DMS153 treated with DMSO at 0.1 percent for 48 hours (cell line): ENCODE measurements at regions not wholly inside any gene's neighbourhood (a gene's known extent, or its start where the extent isn't known, plus 50 kb on each side); places are given as distances from the start of the nearest gene placed in this dataset.

Experiments
- DNase-seq: peaks from one replicate; lab custom pipeline; 2025; ENCODE audit not compliant: unreplicated experiment; lab: John Stamatoyannopoulos, UW

GRCh38 chr5:122718611-122719010, 56.3 kb upstream of the SNX2 start:
- no peak for DNase-seq

DNA sequence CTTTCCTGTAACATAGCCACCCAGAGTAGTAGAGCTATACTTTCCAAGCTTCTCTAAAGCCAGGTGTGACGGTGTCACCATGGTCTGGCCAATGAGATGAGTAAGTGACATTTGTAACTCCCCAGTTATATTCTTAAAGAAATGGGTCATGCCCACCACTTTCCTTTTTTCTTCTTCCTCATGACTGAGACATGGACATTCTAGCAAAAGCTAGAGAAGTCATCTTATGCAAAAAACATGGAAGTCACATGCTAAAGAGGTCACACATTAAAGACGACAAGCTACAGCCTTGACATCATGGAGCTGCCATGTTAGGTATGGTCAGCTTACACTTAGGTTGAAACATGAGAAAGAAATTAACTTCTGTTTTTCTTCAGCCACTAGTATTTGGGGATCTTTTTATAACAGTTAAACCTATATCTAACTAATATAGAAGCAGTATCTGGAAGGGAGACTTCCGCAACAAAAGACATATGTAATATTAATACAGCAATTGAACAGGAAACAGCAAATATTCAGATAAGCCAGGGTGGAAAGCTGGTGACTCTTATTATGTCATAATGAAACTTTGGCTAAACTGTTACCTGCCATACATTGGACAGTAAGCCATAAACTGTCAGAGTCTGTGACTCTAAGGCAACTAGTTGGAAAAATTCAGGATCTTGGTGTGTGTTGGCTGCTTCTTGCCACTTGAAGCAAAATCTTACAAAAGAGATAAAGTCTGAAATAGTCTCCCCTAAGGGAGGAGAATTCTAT, 54.7 kb upstream of the SNX2 start:
- no peak for DNase-seq

GRCh38 chr5:122721127-122721526, 53.8 kb upstream of the SNX2 start:
- no peak for DNase-seq

DNA sequence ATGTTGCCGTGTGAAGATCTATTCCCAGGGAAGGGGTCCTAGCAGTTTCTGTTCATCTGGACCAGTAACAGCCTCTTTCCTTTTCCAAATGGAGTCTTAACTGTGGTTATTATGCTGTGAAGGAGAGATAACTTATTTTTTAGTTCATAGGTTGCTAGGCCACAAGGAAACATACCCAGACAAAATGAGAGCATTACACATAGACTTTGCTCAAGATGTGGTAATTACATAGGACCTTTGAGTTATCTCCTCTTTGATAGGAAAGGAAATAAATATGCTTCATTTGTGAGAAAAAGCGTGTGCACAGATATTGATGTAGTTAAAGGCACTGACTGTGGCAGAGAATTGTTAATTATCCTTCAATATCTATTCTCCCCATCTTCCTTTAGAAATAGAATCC, 52.5 kb upstream of the SNX2 start:
- DNase-seq: no peak

DNA sequence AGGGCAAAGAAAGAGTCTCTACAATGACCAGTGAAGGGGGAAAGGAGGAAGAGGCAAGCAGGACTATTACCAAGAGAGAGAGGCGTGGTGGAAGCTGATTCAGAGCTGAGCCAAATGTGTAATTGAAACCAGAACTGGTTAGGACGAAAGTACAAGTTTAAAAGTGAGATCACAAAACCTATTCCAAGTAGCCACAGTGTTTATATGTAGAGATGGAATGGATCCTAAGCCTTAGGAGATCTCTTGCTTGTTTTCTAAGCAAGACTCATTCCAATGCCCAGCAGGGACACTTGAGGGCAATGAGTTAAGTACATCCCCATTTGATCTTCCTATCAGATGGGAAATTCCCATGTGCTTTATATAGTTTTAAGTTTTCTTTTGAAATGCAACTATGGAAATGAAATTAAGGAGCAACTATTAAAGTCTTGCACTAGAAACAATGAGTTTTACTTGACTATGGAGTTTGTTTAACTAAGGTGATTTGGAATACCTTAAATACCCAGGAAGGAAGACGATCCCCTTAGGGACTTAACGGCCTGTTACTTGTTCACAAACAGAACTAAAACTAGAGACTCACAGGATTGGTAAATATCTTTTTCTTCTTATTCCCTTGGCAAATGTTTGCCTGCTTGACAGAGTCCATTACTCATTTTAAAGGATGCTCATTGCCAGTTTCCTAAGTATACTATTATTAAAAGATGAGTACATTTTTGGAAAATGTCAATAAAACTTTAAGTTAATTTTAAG, 51.1 kb upstream of the SNX2 start:
- no peak for DNase-seq
